Endothelial cell (in vitro differentiated cells): ENCODE measurements at regions not wholly inside any gene's neighbourhood (a gene's known extent, or its start where the extent isn't known, plus 50 kb on each side); places are given as distances from the start of the nearest gene placed in this dataset.

ENCODE experiments used
- DNase-seq: peaks from one replicate; pipeline ENCODE4 v3.0.0; 2021; ENCODE audit warnings: low spot score
- H3K27ac Mint-ChIP-seq: one replicate; pipeline ENCODE4 v1.8.0; 2021; ENCODE audit warnings: mixed read lengths, inconsistent platforms; ENCODE audit not compliant: unreplicated experiment
- H3K27me3 Mint-ChIP-seq: one replicate; pipeline ENCODE4 v1.8.0; 2021; ENCODE audit warnings: mild to moderate bottlenecking, moderate library complexity, mixed read lengths, inconsistent platforms; ENCODE audit not compliant: unreplicated experiment
- H3K36me3 Mint-ChIP-seq: one replicate; pipeline ENCODE4 v1.8.0; 2021; ENCODE audit warnings: mild to moderate bottlenecking, low read depth, mixed read lengths, inconsistent platforms; ENCODE audit not compliant: unreplicated experiment
- H3K4me1 Mint-ChIP-seq: one replicate; pipeline ENCODE4 v1.8.0; 2021; ENCODE audit warnings: mild to moderate bottlenecking, mixed read lengths, inconsistent platforms; ENCODE audit not compliant: unreplicated experiment
- H3K4me3 Mint-ChIP-seq: one replicate; pipeline ENCODE4 v1.8.0; 2021; ENCODE audit warnings: mild to moderate bottlenecking, mixed read lengths, inconsistent platforms; ENCODE audit not compliant: unreplicated experiment
- H3K9me3 Mint-ChIP-seq: one replicate; pipeline ENCODE4 v1.8.0; 2021; ENCODE audit warnings: mixed read lengths, inconsistent platforms; ENCODE audit not compliant: unreplicated experiment
- TF ChIP-seq, protein P1 (sequence below): fragments of 200-600 bp; sonication (generic); IDR thresholded peaks from one replicate; pipeline ENCODE4 v1.5.0; 2021; ENCODE audit warnings: antibody characterized with exemption; ENCODE audit not compliant: unreplicated experiment

DNA sequence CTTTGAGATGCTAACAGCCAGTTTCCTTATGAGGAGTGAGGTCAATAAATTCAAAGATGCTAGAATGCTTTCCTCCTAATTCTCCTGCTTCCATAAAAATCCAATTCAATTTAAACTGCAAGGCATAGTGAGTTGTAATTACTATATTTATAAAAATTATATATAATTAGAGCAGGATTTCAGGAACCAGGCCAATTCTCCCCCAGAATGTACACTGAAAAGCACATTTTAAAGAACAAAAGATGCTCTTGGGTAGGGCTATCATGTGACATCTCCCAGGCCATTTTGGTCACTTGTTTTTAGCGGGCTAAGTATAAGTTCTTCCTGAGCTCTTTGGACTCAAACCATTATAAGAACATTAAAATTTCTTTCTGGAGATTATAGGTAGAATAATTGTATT lies 195.7 kb upstream of the KCNG1 start:
- no peak overlapping the region for H3K4me3 Mint-ChIP-seq
- DNase-seq: no peak
- no peaks in the 10 kb centered on the region for H3K4me1 Mint-ChIP-seq
- peaks cover 5% of the 10 kb centered on the region for H3K36me3 Mint-ChIP-seq
- TF ChIP-seq, protein P1, sequence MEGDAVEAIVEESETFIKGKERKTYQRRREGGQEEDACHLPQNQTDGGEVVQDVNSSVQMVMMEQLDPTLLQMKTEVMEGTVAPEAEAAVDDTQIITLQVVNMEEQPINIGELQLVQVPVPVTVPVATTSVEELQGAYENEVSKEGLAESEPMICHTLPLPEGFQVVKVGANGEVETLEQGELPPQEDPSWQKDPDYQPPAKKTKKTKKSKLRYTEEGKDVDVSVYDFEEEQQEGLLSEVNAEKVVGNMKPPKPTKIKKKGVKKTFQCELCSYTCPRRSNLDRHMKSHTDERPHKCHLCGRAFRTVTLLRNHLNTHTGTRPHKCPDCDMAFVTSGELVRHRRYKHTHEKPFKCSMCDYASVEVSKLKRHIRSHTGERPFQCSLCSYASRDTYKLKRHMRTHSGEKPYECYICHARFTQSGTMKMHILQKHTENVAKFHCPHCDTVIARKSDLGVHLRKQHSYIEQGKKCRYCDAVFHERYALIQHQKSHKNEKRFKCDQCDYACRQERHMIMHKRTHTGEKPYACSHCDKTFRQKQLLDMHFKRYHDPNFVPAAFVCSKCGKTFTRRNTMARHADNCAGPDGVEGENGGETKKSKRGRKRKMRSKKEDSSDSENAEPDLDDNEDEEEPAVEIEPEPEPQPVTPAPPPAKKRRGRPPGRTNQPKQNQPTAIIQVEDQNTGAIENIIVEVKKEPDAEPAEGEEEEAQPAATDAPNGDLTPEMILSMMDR: no peak
- H3K9me3 Mint-ChIP-seq: no peaks in the 10 kb centered on the region
- no peak overlapping the region for H3K27ac Mint-ChIP-seq
- H3K27me3 Mint-ChIP-seq: peaks cover 3% of the 10 kb centered on the region

- no peaks in the 10 kb centered on the region for H3K4me1 Mint-ChIP-seq
- TF ChIP-seq, protein P1: no peak
- H3K4me3 Mint-ChIP-seq: no peak overlapping the region
- H3K9me3 Mint-ChIP-seq: no peaks in the 10 kb centered on the region
- no peak overlapping the region for H3K27ac Mint-ChIP-seq
- no peak for DNase-seq
- peaks cover 5% of the 10 kb centered on the region for H3K36me3 Mint-ChIP-seq
- peaks cover 3% of the 10 kb centered on the region for H3K27me3 Mint-ChIP-seq
These were observed 194.6 kb upstream of the KCNG1 start for GRCh38 chr20:51217347-51218045.

GRCh38 chr20:51216850-51217249 lies 193.9 kb upstream of the KCNG1 start:
- Mint-ChIP-seq H3K27ac (no peak overlapping the region), H3K9me3 (no peaks in the 10 kb centered on the region), H3K4me3 (no peak overlapping the region), H3K36me3 (peaks cover 5% of the 10 kb centered on the region), H3K4me1 (no peaks in the 10 kb centered on the region), H3K27me3 (peaks cover 3% of the 10 kb centered on the region)
- no peak for DNase-seq
- TF ChIP-seq, protein P1: no peak

DNA sequence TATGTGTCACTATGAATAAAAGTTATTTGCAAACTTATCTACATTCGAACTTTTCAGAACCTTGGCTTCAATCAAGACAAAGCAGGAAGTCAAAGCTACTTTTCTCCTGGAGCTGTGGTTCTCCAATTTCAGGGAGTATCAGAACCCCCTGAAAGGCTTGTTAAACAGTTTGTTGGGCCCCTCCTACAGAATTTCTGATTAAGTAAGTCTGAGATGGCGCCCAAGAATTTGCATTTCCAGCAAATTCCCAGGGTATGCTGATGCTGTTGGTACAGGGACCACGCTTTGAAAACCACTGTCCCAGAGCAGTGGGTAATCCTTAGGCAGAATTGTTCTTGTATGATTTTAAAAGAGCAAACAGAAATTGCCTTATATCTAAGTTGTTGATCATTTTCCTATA lies 189.9 kb upstream of the KCNG1 start:
- peaks cover 5% of the 10 kb centered on the region for H3K36me3 Mint-ChIP-seq
- H3K4me3 Mint-ChIP-seq: no peak overlapping the region
- H3K27ac Mint-ChIP-seq: no peak overlapping the region
- TF ChIP-seq, protein P1: no peak
- no peaks in the 10 kb centered on the region for H3K4me1 Mint-ChIP-seq
- H3K27me3 Mint-ChIP-seq: no peaks in the 10 kb centered on the region
- no peak for DNase-seq
- no peaks in the 10 kb centered on the region for H3K9me3 Mint-ChIP-seq

DNA sequence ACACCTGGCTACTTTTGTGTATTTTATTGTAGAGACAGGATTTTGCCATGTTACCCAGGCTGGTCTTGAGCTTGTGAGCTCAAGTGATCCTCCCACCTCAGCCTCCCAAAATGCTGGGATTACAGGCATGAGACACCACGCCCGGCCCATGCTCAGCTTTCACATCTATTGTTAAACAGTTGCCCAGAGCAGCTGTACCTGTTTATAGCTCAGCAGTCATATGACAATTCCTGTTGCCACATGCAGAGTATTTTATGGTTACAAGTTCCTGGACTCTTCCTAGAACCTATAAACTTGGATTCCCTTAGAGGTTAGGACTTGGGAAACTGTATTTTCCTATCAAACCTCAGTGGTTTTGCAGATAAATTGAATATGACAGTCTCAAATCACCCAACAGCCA lies 188.3 kb upstream of the KCNG1 start:
- TF ChIP-seq, protein P1: no peak
- DNase-seq: no peak
- H3K9me3 Mint-ChIP-seq: no peaks in the 10 kb centered on the region
- H3K27me3 Mint-ChIP-seq: no peaks in the 10 kb centered on the region
- no peaks in the 10 kb centered on the region for H3K36me3 Mint-ChIP-seq
- no peak overlapping the region for H3K27ac Mint-ChIP-seq
- H3K4me1 Mint-ChIP-seq: no peaks in the 10 kb centered on the region
- H3K4me3 Mint-ChIP-seq: no peak overlapping the region
